OCI-LY7 (cell line): ENCODE measurements at regions not wholly inside any gene's neighbourhood (a gene's known extent, or its start where the extent isn't known, plus 50 kb on each side); places are given as distances from the start of the nearest gene placed in this dataset.

Experiments used
- EZH2phosphoT487 ChIP-seq: fragments of 200-600 bp; sonication (generic); IDR thresholded peaks from 2 replicates; pipeline ENCODE4 v1.6.1; 2018; ENCODE audit warnings: low read depth, borderline replicate concordance, mild to moderate bottlenecking, mixed run types, antibody characterized with exemption, low read length, moderate library complexity, mixed read lengths
- TF ChIP-seq, protein P1 (sequence below): fragments of 200-600 bp; sonication (generic); conservative IDR thresholded peaks from 2 replicates; pipeline ENCODE4 v1.5.1; 2014; ENCODE audit warnings: mild to moderate bottlenecking, antibody characterized with exemption, low read length, moderate library complexity, mixed read lengths

DNA sequence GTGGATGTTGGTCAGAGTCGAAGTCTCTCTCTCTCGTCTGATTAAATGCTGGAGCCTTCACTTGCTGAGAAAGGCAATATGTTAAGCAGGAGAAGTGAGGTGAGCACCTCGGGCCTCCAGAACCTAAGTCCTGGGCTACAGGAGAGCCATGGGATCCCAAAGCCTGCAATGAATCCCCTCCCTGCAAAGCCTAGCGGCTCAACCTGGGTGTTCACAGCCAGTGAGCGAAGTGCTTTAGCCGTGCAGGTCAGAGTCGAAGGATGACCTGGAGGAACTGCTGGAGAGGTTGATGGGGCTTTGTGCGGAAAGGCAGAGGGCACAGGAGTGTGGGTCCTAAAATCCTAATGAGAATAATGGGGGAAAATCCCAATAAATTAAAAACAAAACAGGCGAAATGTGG lies 267.8 kb downstream of the ENGASE start:
- TF ChIP-seq, protein P1, sequence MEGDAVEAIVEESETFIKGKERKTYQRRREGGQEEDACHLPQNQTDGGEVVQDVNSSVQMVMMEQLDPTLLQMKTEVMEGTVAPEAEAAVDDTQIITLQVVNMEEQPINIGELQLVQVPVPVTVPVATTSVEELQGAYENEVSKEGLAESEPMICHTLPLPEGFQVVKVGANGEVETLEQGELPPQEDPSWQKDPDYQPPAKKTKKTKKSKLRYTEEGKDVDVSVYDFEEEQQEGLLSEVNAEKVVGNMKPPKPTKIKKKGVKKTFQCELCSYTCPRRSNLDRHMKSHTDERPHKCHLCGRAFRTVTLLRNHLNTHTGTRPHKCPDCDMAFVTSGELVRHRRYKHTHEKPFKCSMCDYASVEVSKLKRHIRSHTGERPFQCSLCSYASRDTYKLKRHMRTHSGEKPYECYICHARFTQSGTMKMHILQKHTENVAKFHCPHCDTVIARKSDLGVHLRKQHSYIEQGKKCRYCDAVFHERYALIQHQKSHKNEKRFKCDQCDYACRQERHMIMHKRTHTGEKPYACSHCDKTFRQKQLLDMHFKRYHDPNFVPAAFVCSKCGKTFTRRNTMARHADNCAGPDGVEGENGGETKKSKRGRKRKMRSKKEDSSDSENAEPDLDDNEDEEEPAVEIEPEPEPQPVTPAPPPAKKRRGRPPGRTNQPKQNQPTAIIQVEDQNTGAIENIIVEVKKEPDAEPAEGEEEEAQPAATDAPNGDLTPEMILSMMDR = no peak
- no peak for TF ChIP-seq EZH2phosphoT487
